DMS 273 (cell line): ENCODE measurements at regions not wholly inside any gene's neighbourhood (a gene's known extent, or its start where the extent isn't known, plus 50 kb on each side); places are given as distances from the start of the nearest gene placed in this dataset.

Source experiments
- DNase-seq: peaks from one replicate; lab custom pipeline; 2025; ENCODE audit not compliant: unreplicated experiment; lab: John Stamatoyannopoulos, UW

- no peak for DNase-seq
Measured at GRCh38 chr16:86926181-86927094, 348.1 kb downstream of the FOXL1 start.

GRCh38 chr16:86927699-86928098, 349.4 kb downstream of the FOXL1 start:
- no peak for DNase-seq

GRCh38 chr16:86928523-86929011, 350.2 kb downstream of the FOXL1 start:
- no peak for DNase-seq

- DNase-seq, result no peak
Measured at GRCh38 chr16:86929057-86929871, 350.9 kb downstream of the FOXL1 start.

- no peak for DNase-seq
Measured at GRCh38 chr16:86930001-86930400, 351.7 kb downstream of the FOXL1 start.

- DNase-seq, result no peak
Measured at GRCh38 chr16:86930663-86931373, 352.5 kb downstream of the FOXL1 start.

GRCh38 chr16:86931410-86931941, 353.1 kb downstream of the FOXL1 start:
- DNase-seq, result no peak

- DNase-seq, result no peak
Measured at GRCh38 chr16:86932130-86932982, 354.0 kb downstream of the FOXL1 start.

- no peak for DNase-seq
Measured at GRCh38 chr16:86934581-86935375, 356.4 kb downstream of the FOXL1 start.

- no peak for DNase-seq
Measured at GRCh38 chr16:86939609-86940008, 361.3 kb downstream of the FOXL1 start.

- DNase-seq, result no peak
Measured at GRCh38 chr16:86941731-86942130, 363.4 kb downstream of the FOXL1 start.

- no peak for DNase-seq
Measured at GRCh38 chr16:86942151-86943051, 364.1 kb downstream of the FOXL1 start.

- no peak for DNase-seq
Measured at GRCh38 chr16:86945166-86945900, 367.0 kb downstream of the FOXL1 start.

- no peak for DNase-seq
Measured at GRCh38 chr16:86946396-86946795, 368.0 kb downstream of the FOXL1 start.

- DNase-seq, result no peak
Measured at GRCh38 chr16:86946981-86947380, 368.6 kb downstream of the FOXL1 start.

- no peak for DNase-seq
Measured at GRCh38 chr16:86948046-86948445, 369.1 kb downstream of the C16orf95 start.

- DNase-seq, result no peak
Measured at GRCh38 chr16:86949116-86949515, 368.1 kb downstream of the C16orf95 start.
